ENCODE measurements at regions not wholly inside any gene's neighbourhood (a gene's known extent, or its start where the extent isn't known, plus 50 kb on each side); places are given as distances from the start of the nearest gene placed in this dataset.

DNA sequence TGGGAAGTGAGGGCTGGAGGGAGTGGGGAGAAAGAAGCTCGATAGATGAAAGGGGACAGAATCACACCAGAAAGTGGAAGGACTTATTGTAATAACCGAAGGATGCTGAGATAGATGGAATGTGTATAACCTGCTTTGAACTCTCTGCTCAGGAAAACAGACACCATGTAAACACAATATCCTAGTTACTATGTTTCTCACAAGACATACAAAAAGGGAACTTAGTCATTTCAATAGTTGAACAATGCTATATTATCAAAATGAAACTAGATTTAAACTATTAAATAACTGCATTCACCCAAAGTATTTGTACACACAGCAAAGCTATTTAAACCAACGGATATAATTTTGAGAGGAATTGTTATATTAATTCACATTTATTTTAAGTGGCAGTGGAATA is 108.3 kb upstream of the GADL1 start:
- TF ChIP-seq, protein P1, sequence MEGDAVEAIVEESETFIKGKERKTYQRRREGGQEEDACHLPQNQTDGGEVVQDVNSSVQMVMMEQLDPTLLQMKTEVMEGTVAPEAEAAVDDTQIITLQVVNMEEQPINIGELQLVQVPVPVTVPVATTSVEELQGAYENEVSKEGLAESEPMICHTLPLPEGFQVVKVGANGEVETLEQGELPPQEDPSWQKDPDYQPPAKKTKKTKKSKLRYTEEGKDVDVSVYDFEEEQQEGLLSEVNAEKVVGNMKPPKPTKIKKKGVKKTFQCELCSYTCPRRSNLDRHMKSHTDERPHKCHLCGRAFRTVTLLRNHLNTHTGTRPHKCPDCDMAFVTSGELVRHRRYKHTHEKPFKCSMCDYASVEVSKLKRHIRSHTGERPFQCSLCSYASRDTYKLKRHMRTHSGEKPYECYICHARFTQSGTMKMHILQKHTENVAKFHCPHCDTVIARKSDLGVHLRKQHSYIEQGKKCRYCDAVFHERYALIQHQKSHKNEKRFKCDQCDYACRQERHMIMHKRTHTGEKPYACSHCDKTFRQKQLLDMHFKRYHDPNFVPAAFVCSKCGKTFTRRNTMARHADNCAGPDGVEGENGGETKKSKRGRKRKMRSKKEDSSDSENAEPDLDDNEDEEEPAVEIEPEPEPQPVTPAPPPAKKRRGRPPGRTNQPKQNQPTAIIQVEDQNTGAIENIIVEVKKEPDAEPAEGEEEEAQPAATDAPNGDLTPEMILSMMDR (conservative IDR thresholded peaks at IDR 0.05) = no peak
- TF ChIP-seq EZH2 (IDR thresholded peaks at IDR 0.05; ENCODE audit: low read depth) = no peak
